ENCODE measurements at regions not wholly inside any gene's neighbourhood (a gene's known extent, or its start where the extent isn't known, plus 50 kb on each side); places are given as distances from the start of the nearest gene placed in this dataset.

GRCh38 chr5:44538797-44539601 is 149.8 kb upstream of the FGF10 start:
- H2BK15ac ChIP-seq (ENCODE audit: low read depth, low read length): no peak overlapping the region
- POLR2A ChIA-PET (ENCODE audit: unreplicated experiment): no interaction called here
- H3K4ac ChIP-seq (ENCODE audit: low read depth, low read length): no peak overlapping the region
- no peak overlapping the region for H2AK9ac ChIP-seq (replicated peaks; ENCODE audit: low read depth, low read length, poor library complexity)
- no peak overlapping the region for H3K23ac ChIP-seq (ENCODE audit: low read depth, low read length)
- no peak overlapping the region for H2AK5ac ChIP-seq (ENCODE audit: low read depth, low read length)
- TF ChIP-seq ELK1 (IDR thresholded peaks at IDR 0.05; ENCODE audit: borderline replicate concordance, low read depth, low read length): no peak
- TF ChIP-seq RCOR1 (IDR thresholded peaks at IDR 0.05; ENCODE audit: insufficient replicate concordance, low read length): no peak
- TF ChIP-seq MXI1 (IDR thresholded peaks at IDR 0.05; ENCODE audit: borderline replicate concordance, low read depth, low read length): no peak
- TF ChIP-seq CTCF (conservative IDR thresholded peaks at IDR 0.05; ENCODE audit: low read depth, low read length): no peak
- TF ChIP-seq BHLHE40 (IDR thresholded peaks at IDR 0.05; ENCODE audit: low read depth, low read length): no peak
- no peak for TF ChIP-seq RAD21 (IDR thresholded peaks at IDR 0.05; ENCODE audit: low read length)
- no peak for TF ChIP-seq USF2 (IDR thresholded peaks at IDR 0.05; ENCODE audit: low read depth, low read length)
- TF ChIP-seq CHD1 (IDR thresholded peaks at IDR 0.05; ENCODE audit: low read depth, low read length): no peak
- H3K14ac ChIP-seq (replicated peaks; ENCODE audit: low read depth, low read length): no peak overlapping the region
- H3K9me3 ChIP-seq (ENCODE audit: control insufficient read depth, insufficient read depth, low read length): no peaks in the 10 kb centered on the region
- H4K5ac ChIP-seq (ENCODE audit: low read depth, low read length): no peak overlapping the region
- no peak for DNase-seq
- BruUV-seq (replicated peaks): no TSS peak
- no peak overlapping the region for H3K18ac ChIP-seq (ENCODE audit: low read depth, low read length)
- H4K8ac ChIP-seq (ENCODE audit: low read depth in 2 of 2, low read length in 2 of 2): no peak overlapping the region
- no peaks in the 10 kb centered on the region for H3K79me1 ChIP-seq (ENCODE audit: low read depth in 1 of 2, low read length in 2 of 2)
- in situ Hi-C loops (cut with MboI; ENCODE audit: low sequenced_read_pairs): no loop called here
- no peaks in the 10 kb centered on the region for H3K4me1 ChIP-seq (ENCODE audit: control insufficient read depth, insufficient read depth, low read length)
- CTCF ChIA-PET: no interaction called here
- H2BK120ac ChIP-seq (ENCODE audit: low read depth, low read length): no peak overlapping the region
- H3K4me3 ChIP-seq (ENCODE audit: insufficient read depth, low read depth, low read length): no peak overlapping the region
- H3K4me2 ChIP-seq (ENCODE audit: low read depth, low read length): no peak overlapping the region
- H3K9me1 ChIP-seq (ENCODE audit: insufficient read depth, low read length): no peaks in the 10 kb centered on the region
- no peak overlapping the region for H2BK20ac ChIP-seq (ENCODE audit: low read depth, low read length)
- dilution Hi-C loops (cut with HindIII; ENCODE audit: low sequenced_read_pairs, unreplicated experiment): no loop called here
- intact Hi-C loops (cut with micrococcal nuclease): no loop called here
- no peak overlapping the region for H3K27ac ChIP-seq (ENCODE audit: insufficient read depth, low read length)
- H4K91ac ChIP-seq (ENCODE audit: insufficient read depth, low read depth, low read length): no peak overlapping the region
- H2BK5ac ChIP-seq (ENCODE audit: low read depth, low read length, poor library complexity, severe bottlenecking): no peak overlapping the region
- H2AFZ ChIP-seq (replicated peaks; ENCODE audit: low read length, poor library complexity): no peak overlapping the region
- no peaks in the 10 kb centered on the region for H4K20me1 ChIP-seq (ENCODE audit: insufficient read depth, low read length)
- WGBS, 2 experiments (ENCODE audit: extremely low coverage in 2 of 2, insufficient read length in 1 of 2): no CpG with 5 or more reads among the region's 9 CpGs
- no peaks in the 10 kb centered on the region for H3K36me3 ChIP-seq (ENCODE audit: control insufficient read depth, insufficient read depth, low read length)
- ATAC-seq (ENCODE audit: low read depth): no peak
- H3K9ac ChIP-seq (ENCODE audit: low read depth, low read length): no peak overlapping the region
- H3K56ac ChIP-seq (ENCODE audit: extremely low read depth, insufficient read depth, low read length): no peak overlapping the region
- no peaks in the 10 kb centered on the region for H3K27me3 ChIP-seq (ENCODE audit: control insufficient read depth, insufficient read depth, low read length)

Measured in IMR-90 (cell line).